ENCODE measurements at regions not wholly inside any gene's neighbourhood (a gene's known extent, or its start where the extent isn't known, plus 50 kb on each side); places are given as distances from the start of the nearest gene placed in this dataset.

DNA sequence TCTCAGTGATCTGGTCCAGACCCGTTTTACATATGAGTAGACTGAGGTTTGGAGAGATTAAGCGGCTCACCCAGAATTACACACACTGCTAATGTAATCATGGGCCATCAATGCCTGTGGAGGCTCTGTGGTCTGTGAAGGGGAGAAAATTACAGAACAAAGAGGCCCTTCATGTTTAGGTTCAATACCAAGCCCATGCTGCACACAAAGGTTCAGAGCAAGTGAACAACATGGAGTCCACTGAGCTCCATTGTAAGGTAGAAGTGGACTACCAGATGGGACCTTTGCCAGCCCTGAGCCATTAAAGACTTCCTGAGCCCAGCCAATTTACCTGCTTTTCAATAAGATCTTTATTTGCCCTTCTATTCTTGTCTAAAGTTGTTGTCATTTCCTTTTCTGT is 109.8 kb downstream of the LUZP4 start:
- H3K27ac ChIP-seq (ENCODE audit: insufficient read depth, low read depth, low read length, poor library complexity, severe bottlenecking) = no peak overlapping the region
- WGBS, 2 experiments = 100% methylated on average over 2 of the region's 2 CpGs; no CpG with 5 or more reads in 1 of the 2 experiments
- no peaks in the 10 kb centered on the region for H3K36me3 ChIP-seq (ENCODE audit: control insufficient read depth, insufficient read depth, low read length)
- no peaks in the 10 kb centered on the region for H3K27me3 ChIP-seq (ENCODE audit: control insufficient read depth, insufficient read depth, low read length, poor library complexity, severe bottlenecking)
- H3K4me1 ChIP-seq (ENCODE audit: control insufficient read depth, insufficient read depth, low read length) = peaks cover 5% of the 10 kb centered on the region
- no peaks in the 10 kb centered on the region for H3K9me3 ChIP-seq (ENCODE audit: control insufficient read depth, low read length)
- H3K4me3 ChIP-seq (ENCODE audit: insufficient read depth, low read depth, low read length) = no peak overlapping the region

DNA sequence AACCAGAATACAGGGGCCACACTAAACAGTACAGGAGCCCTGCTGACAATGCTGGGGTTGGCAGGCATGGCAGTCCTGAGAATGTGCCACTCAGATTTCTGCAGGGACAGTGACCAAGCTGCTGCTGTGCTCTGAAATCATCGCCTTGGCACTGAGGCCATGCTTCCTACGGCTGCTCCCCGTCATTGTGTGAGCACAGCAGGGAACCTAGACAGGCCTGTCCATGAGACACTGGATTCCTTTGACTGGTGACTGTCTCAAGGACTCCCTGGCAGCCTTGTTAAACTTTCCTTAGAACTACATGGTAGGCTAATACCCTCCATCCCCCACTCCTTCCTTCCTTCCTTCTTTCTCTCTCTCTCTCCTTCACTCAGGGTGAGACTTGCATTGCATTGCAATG is 111.4 kb downstream of the LUZP4 start:
- Histone ChIP-seq H3K9me3 (ENCODE audit: control insufficient read depth, low read length) (no peaks in the 10 kb centered on the region), H3K27me3 (ENCODE audit: control insufficient read depth, insufficient read depth, low read length, poor library complexity, severe bottlenecking) (no peaks in the 10 kb centered on the region), H3K4me3 (ENCODE audit: insufficient read depth, low read depth, low read length) (no peak overlapping the region), H3K27ac (ENCODE audit: insufficient read depth, low read depth, low read length, poor library complexity, severe bottlenecking) (no peak overlapping the region), H3K4me1 (ENCODE audit: control insufficient read depth, insufficient read depth, low read length) (peaks cover 5% of the 10 kb centered on the region), H3K36me3 (ENCODE audit: control insufficient read depth, insufficient read depth, low read length) (no peaks in the 10 kb centered on the region)
- 30 to 34% methylated on average over 3 of the region's 3 CpGs for WGBS, 2 experiments

DNA sequence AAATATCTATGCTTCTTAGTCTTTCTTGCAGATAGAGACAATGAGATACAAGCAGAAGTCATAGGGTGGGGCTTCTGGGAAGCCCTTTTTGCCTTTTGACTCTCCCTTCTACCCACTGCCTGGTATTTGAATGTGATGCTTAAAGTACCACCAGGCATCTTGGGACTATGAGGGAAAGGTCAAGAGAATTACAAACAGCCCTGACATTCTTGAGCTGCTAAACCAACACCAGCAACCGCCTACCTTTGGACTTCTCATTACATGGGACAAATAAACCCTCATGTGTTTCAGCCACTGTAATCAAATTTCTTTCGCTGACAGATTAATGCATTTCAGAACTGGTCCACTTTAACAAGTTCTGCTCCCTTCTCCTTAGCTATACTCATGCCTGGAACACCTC is 112.8 kb downstream of the LUZP4 start:
- no peak overlapping the region for H3K4me3 ChIP-seq (ENCODE audit: insufficient read depth, low read depth, low read length)
- no peak overlapping the region for H3K27ac ChIP-seq (ENCODE audit: insufficient read depth, low read depth, low read length, poor library complexity, severe bottlenecking)
- H3K9me3 ChIP-seq (ENCODE audit: control insufficient read depth, low read length) = no peaks in the 10 kb centered on the region
- 94 to 98% methylated on average over 2 of the region's 2 CpGs for WGBS, 2 experiments
- peaks cover 5% of the 10 kb centered on the region for H3K4me1 ChIP-seq (ENCODE audit: control insufficient read depth, insufficient read depth, low read length)
- no peaks in the 10 kb centered on the region for H3K36me3 ChIP-seq (ENCODE audit: control insufficient read depth, insufficient read depth, low read length)
- H3K27me3 ChIP-seq (ENCODE audit: control insufficient read depth, insufficient read depth, low read length, poor library complexity, severe bottlenecking) = no peaks in the 10 kb centered on the region

DNA sequence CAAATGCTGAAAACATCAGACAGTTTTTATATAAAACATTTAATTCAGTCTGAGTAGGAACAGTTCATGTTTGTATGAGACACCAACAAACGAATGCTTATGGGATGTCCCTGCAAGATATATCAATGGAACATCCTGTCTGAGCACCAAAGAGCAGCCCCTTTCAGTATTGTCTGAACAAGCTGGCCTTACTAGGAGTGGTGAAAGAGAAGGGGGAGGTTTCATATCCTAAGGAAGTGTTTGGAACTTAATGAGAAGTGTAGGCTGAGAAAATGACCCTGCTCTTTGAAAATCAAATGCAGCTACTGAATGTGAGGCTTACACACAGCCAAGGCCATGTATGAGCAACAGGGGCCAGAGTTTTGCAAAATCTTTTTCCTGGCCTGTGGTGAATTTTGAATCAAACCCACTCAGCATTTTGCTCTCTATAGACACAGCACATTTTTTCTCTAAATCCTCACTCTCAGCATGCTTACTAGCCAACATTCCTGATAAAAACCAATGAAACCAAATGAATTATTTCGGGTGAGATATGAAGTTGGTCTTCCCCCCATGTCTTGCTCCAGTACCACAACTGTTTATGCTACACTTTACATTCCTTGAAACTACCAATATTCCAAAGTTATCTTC is 119.4 kb downstream of the LUZP4 start:
- Histone ChIP-seq H3K4me1 (ENCODE audit: control insufficient read depth, insufficient read depth, low read length) (no peaks in the 10 kb centered on the region), H3K9me3 (ENCODE audit: control insufficient read depth, low read length) (no peaks in the 10 kb centered on the region), H3K36me3 (ENCODE audit: control insufficient read depth, insufficient read depth, low read length) (no peaks in the 10 kb centered on the region), H3K27me3 (ENCODE audit: control insufficient read depth, insufficient read depth, low read length, poor library complexity, severe bottlenecking) (no peaks in the 10 kb centered on the region), H3K4me3 (ENCODE audit: insufficient read depth, low read depth, low read length) (no peak overlapping the region), H3K27ac (ENCODE audit: insufficient read depth, low read depth, low read length, poor library complexity, severe bottlenecking) (no peak overlapping the region)
- WGBS, 2 experiments = 89 to 94% methylated on average over 2 of the region's 2 CpGs

DNA sequence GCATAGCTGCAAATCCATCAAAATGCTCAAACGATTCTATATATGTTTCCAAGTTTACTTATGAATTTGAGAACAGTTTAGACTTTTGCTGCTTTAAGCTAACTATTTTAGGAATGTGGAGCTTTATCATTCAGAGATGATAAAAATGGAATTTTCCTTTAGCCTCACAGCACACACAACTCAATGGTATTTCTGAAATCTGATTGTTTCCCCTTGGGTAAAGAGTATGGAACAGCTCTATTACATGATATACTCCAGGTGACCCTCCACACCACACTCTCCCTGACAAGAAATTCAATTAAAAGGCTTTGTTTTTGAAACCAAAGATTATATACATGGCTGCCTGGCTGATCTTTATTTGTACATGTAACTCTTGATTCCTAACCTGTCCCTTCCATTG is 120.0 kb downstream of the LUZP4 start:
- no peaks in the 10 kb centered on the region for H3K9me3 ChIP-seq (ENCODE audit: control insufficient read depth, low read length)
- no peak overlapping the region for H3K27ac ChIP-seq (ENCODE audit: insufficient read depth, low read depth, low read length, poor library complexity, severe bottlenecking)
- no peaks in the 10 kb centered on the region for H3K4me1 ChIP-seq (ENCODE audit: control insufficient read depth, insufficient read depth, low read length)
- no peak overlapping the region for H3K4me3 ChIP-seq (ENCODE audit: insufficient read depth, low read depth, low read length)
- WGBS, 2 experiments = no CpG with 5 or more reads among the region's 1 CpG
- H3K27me3 ChIP-seq (ENCODE audit: control insufficient read depth, insufficient read depth, low read length, poor library complexity, severe bottlenecking) = no peaks in the 10 kb centered on the region
- H3K36me3 ChIP-seq (ENCODE audit: control insufficient read depth, insufficient read depth, low read length) = no peaks in the 10 kb centered on the region

DNA sequence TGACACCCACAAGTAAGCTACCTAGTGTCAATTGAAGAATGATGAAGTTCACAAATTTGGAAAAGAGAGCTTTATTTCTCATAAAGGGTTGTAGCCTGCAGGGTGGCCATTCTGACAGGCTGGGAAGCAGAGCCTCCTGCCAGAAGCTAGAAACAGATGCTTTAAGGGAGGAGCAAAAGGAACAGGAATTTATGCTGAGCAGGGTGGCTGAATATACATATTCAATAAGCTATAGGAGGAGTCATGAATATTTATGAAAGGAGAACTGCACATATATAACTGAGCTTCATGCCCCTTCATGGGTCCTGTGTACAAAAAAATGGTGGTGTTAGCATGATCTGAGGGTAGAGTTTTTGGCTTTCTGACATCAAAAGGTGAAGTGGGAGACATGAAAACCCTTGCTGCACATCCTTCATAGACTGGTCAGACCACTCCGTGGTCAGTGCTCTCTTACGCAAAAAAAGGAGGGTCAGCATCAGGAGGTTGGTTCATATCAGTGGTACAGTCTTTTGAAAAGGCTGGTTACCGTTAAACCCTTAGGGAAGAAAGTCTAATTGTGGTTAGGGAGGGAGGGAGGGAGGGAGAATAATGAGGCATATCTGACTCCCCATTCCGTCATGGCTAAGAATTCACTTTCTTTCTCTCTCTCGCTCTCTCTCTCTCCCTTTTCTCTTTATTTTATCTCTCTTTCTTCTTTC is 121.4 kb downstream of the LUZP4 start:
- Histone ChIP-seq H3K27me3 (ENCODE audit: control insufficient read depth, insufficient read depth, low read length, poor library complexity, severe bottlenecking) (no peaks in the 10 kb centered on the region), H3K4me3 (ENCODE audit: insufficient read depth, low read depth, low read length) (no peak overlapping the region), H3K27ac (ENCODE audit: insufficient read depth, low read depth, low read length, poor library complexity, severe bottlenecking) (no peak overlapping the region), H3K4me1 (ENCODE audit: control insufficient read depth, insufficient read depth, low read length) (no peaks in the 10 kb centered on the region), H3K36me3 (ENCODE audit: control insufficient read depth, insufficient read depth, low read length) (no peaks in the 10 kb centered on the region), H3K9me3 (ENCODE audit: control insufficient read depth, low read length) (no peaks in the 10 kb centered on the region)
- 90 to 94% methylated on average over 4 to 5 of the region's 5 CpGs for WGBS, 2 experiments

DNA sequence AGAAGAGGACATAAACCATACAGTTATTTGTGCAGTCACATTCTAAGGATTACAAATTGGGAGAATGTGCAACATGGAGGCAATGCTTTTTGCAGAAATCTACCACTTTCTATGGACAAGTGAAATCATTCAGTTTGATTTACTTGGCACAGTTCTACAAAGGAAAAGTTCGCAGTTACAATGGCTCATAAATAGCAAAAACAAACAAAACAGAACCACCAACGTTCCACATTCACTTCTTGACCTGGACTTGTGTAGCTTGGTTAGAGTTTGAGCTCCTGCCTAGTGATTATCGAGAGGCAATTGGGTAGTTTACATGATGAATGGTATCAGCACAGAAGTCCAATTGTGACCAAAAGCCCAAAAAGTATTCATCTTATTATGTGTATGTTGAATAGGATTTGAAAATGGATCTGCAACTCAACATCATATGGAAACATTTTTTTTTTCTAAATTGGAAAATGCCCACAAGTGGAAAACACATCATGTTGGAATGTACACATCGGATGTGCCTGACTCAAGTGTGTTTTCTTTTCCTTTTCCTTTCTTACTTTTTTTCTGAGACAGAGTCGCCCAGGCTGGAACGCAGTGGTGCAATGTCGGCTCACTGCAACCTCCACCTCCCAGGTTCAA is 123.8 kb downstream of the LUZP4 start:
- Histone ChIP-seq H3K9me3 (ENCODE audit: control insufficient read depth, low read length) (no peaks in the 10 kb centered on the region), H3K27ac (ENCODE audit: insufficient read depth, low read depth, low read length, poor library complexity, severe bottlenecking) (no peak overlapping the region), H3K36me3 (ENCODE audit: control insufficient read depth, insufficient read depth, low read length) (no peaks in the 10 kb centered on the region), H3K4me3 (ENCODE audit: insufficient read depth, low read depth, low read length) (no peak overlapping the region), H3K4me1 (ENCODE audit: control insufficient read depth, insufficient read depth, low read length) (no peaks in the 10 kb centered on the region), H3K27me3 (ENCODE audit: control insufficient read depth, insufficient read depth, low read length, poor library complexity, severe bottlenecking) (no peaks in the 10 kb centered on the region)
- WGBS, 2 experiments = 95 to 98% methylated on average over 7 of the region's 7 CpGs

DNA sequence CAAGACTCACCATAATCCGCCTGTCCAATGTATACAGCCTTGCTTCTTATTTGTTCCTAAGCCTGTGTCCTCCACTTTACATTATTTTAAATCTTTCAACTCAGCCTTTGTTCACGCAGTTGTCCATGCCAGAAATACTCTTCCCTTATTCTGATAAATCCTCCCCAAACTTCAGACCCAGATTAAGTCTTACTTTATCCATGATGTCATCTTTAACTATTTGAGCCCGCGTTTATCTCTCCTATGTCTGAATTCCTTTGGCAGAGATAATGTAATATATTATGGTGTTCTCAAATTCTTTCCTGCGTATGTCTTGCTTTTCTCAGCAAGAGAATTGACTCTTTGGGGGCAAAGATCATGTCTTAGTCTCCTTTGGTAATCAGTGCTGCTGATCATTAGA is 129.6 kb downstream of the LUZP4 start:
- Histone ChIP-seq H3K4me3 (ENCODE audit: insufficient read depth, low read depth, low read length) (no peak overlapping the region), H3K36me3 (ENCODE audit: control insufficient read depth, insufficient read depth, low read length) (no peaks in the 10 kb centered on the region), H3K4me1 (ENCODE audit: control insufficient read depth, insufficient read depth, low read length) (no peaks in the 10 kb centered on the region), H3K27ac (ENCODE audit: insufficient read depth, low read depth, low read length, poor library complexity, severe bottlenecking) (no peak overlapping the region), H3K9me3 (ENCODE audit: control insufficient read depth, low read length) (no peaks in the 10 kb centered on the region), H3K27me3 (ENCODE audit: control insufficient read depth, insufficient read depth, low read length, poor library complexity, severe bottlenecking) (no peaks in the 10 kb centered on the region)
- WGBS, 2 experiments = 95 to 97% methylated on average over 2 to 3 of the region's 5 CpGs

DNA sequence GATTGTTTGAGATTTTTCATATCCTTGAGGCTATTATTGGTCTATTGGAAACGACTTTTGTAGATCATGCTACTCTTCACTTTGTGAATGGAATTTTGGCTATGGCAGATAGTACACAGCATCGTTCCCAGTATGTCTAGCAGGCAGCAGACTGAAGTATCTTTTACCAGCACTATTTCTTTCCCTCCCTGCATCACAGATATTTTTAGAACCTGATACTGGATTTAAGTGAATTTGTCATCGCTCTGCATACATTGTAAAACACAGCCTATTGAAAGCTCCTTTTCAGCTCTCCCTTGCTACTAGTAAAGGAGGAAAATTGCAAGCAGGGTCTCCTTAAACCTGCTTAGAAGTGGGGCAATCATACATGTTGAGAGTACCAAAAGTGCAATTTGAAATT is 133.6 kb downstream of the LUZP4 start:
- Histone ChIP-seq H3K36me3 (ENCODE audit: control insufficient read depth, insufficient read depth, low read length) (no peaks in the 10 kb centered on the region), H3K27ac (ENCODE audit: insufficient read depth, low read depth, low read length, poor library complexity, severe bottlenecking) (no peak overlapping the region), H3K27me3 (ENCODE audit: control insufficient read depth, insufficient read depth, low read length, poor library complexity, severe bottlenecking) (no peaks in the 10 kb centered on the region), H3K9me3 (ENCODE audit: control insufficient read depth, low read length) (no peaks in the 10 kb centered on the region), H3K4me1 (ENCODE audit: control insufficient read depth, insufficient read depth, low read length) (no peaks in the 10 kb centered on the region), H3K4me3 (ENCODE audit: insufficient read depth, low read depth, low read length) (no peak overlapping the region)
- WGBS, 2 experiments = 100% methylated on average over 3 of the region's 3 CpGs

DNA sequence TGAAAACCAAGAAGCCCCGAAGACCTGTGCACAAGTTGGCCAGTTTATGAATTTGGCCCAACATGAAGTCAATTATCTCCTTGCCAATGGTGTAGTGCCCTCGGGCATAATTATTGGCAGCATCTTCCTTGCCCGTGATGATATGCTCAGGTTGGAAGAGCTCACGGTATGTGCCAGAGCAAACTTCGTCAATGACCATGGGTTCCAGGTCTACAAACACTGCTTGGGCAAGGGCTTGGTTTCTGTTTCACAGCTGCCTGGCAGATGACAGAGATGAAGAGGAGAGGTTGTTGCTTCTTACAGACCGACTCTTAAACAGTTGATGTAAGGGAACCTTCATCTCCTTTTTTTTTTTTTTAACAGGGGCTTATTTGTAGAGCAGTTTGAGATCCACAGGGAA is 135.6 kb upstream of the PLS3 start:
- Histone ChIP-seq H3K27me3 (ENCODE audit: control insufficient read depth, insufficient read depth, low read length, poor library complexity, severe bottlenecking) (no peaks in the 10 kb centered on the region), H3K27ac (ENCODE audit: insufficient read depth, low read depth, low read length, poor library complexity, severe bottlenecking) (no peak overlapping the region), H3K4me1 (ENCODE audit: control insufficient read depth, insufficient read depth, low read length) (no peaks in the 10 kb centered on the region), H3K4me3 (ENCODE audit: insufficient read depth, low read depth, low read length) (no peak overlapping the region), H3K36me3 (ENCODE audit: control insufficient read depth, insufficient read depth, low read length) (no peaks in the 10 kb centered on the region), H3K9me3 (ENCODE audit: control insufficient read depth, low read length) (no peaks in the 10 kb centered on the region)
- 95 to 96% methylated on average over 6 of the region's 6 CpGs for WGBS, 2 experiments
